AG04449 (cell line): ENCODE measurements at regions not wholly inside any gene's neighbourhood (a gene's known extent, or its start where the extent isn't known, plus 50 kb on each side); places are given as distances from the start of the nearest gene placed in this dataset.

Experiments
- CTCF ChIA-PET: fragments of 350-600 bp; formaldehyde crosslinking; extraction: SDS; loops from one replicate; lab custom pipeline; 2021; ENCODE audit warnings: antibody characterized with exemption; lab: Yijun Ruan, JAX
- POLR2A ChIA-PET: fragments of 400-600, 350-600 bp; formaldehyde crosslinking; extraction: SDS; loops from one replicate; lab custom pipeline; 2020; ENCODE audit warnings: antibody characterized with exemption, inconsistent platforms; lab: Yijun Ruan, JAX
- DNase-seq: peaks from one replicate; pipeline ENCODE4 v3.0.0-alpha.2; 2010; ENCODE audit warnings: low read depth, low spot score
- H3K4me3 ChIP-seq: 2 replicates; pipeline ENCODE4 v1.5.1; 2011; ENCODE audit warnings: low read depth, mild to moderate bottlenecking, control low read depth, low read length
- TF ChIP-seq, protein P1 (sequence below): IDR thresholded peaks from one replicate; pipeline ENCODE4 v1.5.1; 2011; ENCODE audit warnings: mild to moderate bottlenecking, moderate library complexity, low read length, control low read depth, inconsistent platforms; ENCODE audit not compliant: insufficient read depth; ENCODE audit errors: missing control alignments

GRCh38 chr5:74028976-74029375, 403.0 kb downstream of the ARHGEF28 start:
- TF ChIP-seq, protein P1, sequence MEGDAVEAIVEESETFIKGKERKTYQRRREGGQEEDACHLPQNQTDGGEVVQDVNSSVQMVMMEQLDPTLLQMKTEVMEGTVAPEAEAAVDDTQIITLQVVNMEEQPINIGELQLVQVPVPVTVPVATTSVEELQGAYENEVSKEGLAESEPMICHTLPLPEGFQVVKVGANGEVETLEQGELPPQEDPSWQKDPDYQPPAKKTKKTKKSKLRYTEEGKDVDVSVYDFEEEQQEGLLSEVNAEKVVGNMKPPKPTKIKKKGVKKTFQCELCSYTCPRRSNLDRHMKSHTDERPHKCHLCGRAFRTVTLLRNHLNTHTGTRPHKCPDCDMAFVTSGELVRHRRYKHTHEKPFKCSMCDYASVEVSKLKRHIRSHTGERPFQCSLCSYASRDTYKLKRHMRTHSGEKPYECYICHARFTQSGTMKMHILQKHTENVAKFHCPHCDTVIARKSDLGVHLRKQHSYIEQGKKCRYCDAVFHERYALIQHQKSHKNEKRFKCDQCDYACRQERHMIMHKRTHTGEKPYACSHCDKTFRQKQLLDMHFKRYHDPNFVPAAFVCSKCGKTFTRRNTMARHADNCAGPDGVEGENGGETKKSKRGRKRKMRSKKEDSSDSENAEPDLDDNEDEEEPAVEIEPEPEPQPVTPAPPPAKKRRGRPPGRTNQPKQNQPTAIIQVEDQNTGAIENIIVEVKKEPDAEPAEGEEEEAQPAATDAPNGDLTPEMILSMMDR, result no peak
- CTCF ChIA-PET, result interaction anchor here (1.0 kb wide), 1 partner anchor 22 kb away, joined by 3 read pairs; no protein-coding TSS in a partner anchor
- H3K4me3 ChIP-seq, result no peak overlapping the region
- no peak for DNase-seq
- POLR2A ChIA-PET, result no interaction called here

- DNase-seq, result no peak
- POLR2A ChIA-PET, result no interaction called here
- CTCF ChIA-PET, result interaction anchor here (1.0 kb wide), 1 partner anchor 21 kb away, joined by 3 read pairs; no protein-coding TSS in a partner anchor
Observed at GRCh38 chr5:74028406-74028805, 402.4 kb downstream of the ARHGEF28 start.

DNA sequence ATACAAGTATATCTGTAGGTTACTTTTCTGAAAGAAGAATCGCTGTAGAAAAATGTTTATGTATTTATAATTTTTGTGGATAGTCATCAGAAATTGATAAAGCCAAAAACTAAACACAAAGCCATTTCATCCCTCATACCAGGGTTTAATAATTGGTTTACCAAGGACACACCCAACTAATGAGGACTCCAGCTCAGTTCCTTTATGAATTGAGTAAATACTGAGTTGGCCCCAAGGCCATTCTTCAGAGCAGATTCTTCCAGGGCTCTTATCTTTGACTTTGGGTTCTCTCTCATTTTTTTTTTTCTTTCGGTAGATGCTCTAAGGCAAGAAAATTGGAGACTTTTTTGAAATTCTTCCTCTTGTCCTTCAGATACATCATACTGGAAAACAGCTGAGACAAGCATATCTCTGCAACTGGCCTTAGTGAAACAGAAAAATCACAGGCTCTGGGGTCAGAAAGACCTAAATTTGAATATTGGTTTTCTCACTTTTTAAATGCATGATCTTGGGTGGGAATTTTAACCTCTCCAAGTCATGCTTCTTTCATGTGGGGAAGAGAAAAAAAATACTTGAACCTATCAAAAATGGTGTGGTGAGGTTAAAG, 401.8 kb downstream of the ARHGEF28 start:
- POLR2A ChIA-PET, result no interaction called here

More at GRCh38 chr5:74028406-74028805, 402.4 kb downstream of the ARHGEF28 start:
- TF ChIP-seq, protein P1, result no peak
- H3K4me3 ChIP-seq, result no peak overlapping the region

DNA sequence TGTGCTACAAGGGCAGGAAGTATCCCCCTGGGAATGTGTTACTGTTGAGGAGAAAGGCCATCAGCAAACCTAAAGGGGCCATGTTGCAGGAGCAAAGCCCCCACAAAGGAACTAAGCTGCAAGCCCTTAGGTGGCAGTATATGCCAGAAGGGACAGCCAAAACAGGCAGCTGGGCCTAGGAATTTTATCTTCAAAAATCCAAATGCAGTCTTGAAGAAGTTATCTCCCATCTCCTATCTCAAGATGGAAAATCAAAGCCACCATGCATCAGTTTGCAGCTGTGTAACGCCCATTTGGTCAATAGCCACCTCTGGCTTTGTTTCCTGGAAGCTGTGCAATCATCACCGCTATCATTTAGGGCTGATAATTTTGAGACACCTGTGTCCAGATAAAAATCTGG, 400.3 kb downstream of the ARHGEF28 start:
- TF ChIP-seq, protein P1, result no peak
- ChIA-PET CTCF (interaction anchor here (1.3 kb wide), 1 partner anchor 124 kb away, joined by 3 read pairs; no protein-coding TSS in a partner anchor), POLR2A (interaction anchor here (1.2 kb wide), 1 partner anchor 614 kb away, joined by 4 read pairs; the partner anchor contains the start of gene ENC1)
- no peak overlapping the region for H3K4me3 ChIP-seq
- no peak for DNase-seq

More for the DNA sequence above, 401.8 kb downstream of the ARHGEF28 start:
- CTCF ChIA-PET, result interaction anchor here (1.0 kb wide), 1 partner anchor 21 kb away, joined by 3 read pairs; no protein-coding TSS in a partner anchor
- DNase-seq, result no peak
- TF ChIP-seq, protein P1, result no peak
- no peak overlapping the region for H3K4me3 ChIP-seq

- CTCF ChIA-PET, result interaction anchor here (1.0 kb wide), 1 partner anchor 620 kb away, joined by 5 read pairs; no protein-coding TSS in a partner anchor
- DNase-seq, result no peak
- POLR2A ChIA-PET, result no interaction called here
- TF ChIP-seq, protein P1, result no peak
- H3K4me3 ChIP-seq, result no peak overlapping the region
Observed at GRCh38 chr5:74021126-74021525, 395.1 kb downstream of the ARHGEF28 start.

GRCh38 chr5:74020503-74020902, 394.5 kb downstream of the ARHGEF28 start:
- POLR2A ChIA-PET, result no interaction called here
- CTCF ChIA-PET, result interaction anchor here (1.0 kb wide), 1 partner anchor 621 kb away, joined by 5 read pairs; no protein-coding TSS in a partner anchor
- no peak for DNase-seq

More at GRCh38 chr5:74020503-74020902, 394.5 kb downstream of the ARHGEF28 start:
- TF ChIP-seq, protein P1, result no peak
- H3K4me3 ChIP-seq, result no peak overlapping the region
